ENCODE measurements at regions not wholly inside any gene's neighbourhood (a gene's known extent, or its start where the extent isn't known, plus 50 kb on each side); places are given as distances from the start of the nearest gene placed in this dataset.

DNA sequence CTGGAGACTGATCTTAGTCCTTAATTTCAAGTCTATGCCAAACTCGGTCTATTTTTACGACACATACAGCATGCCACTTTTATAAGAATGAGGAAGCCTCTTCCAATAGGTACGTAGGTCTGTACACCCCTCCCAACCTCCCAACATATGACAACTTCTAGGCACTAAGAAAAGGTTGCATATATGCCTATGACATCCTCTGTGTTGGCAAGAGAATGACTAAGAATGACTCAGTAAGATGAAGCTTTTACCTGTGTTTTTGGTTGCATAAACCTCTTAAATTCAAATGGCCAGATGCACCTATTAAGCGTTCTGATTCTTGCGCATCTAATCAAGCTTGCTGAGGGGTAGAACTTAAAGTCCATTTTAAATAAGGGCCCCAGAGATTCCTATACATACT is 586.4 kb upstream of the ZEB2 start:
- DNase-seq (ENCODE audit: low read depth in 3 of 3), result no peak

GRCh38 chr2:145102706-145103105 is 582.8 kb upstream of the ZEB2 start:
- no peak for DNase-seq (ENCODE audit: low read depth in 3 of 3)

DNA sequence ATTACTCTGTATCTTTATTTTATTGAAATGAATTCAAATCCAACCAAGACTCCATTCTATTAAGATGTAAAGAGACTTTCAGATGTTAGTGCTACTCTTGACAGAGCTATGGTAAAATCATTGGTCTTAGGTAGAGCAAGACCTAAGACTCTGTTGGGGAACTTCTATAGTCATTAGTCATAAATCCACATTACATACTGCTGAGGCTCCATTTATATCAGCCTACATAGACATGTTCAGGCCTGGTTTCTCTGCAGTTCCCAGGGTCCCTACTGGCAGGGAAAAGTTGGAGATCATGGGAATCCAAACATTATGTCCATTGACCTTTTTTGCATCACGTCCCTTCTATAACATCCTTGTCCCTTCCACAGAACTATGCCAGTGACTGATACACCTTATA is 580.4 kb upstream of the ZEB2 start:
- DNase-seq (ENCODE audit: low read depth in 3 of 3), result no peak

GRCh38 chr2:145096582-145096981 is 576.7 kb upstream of the ZEB2 start:
- no peak for DNase-seq (ENCODE audit: low read depth in 3 of 3)

- DNase-seq (ENCODE audit: low read depth in 3 of 3), result no peak
Measured at GRCh38 chr2:145095641-145096435, 575.9 kb upstream of the ZEB2 start.

DNA sequence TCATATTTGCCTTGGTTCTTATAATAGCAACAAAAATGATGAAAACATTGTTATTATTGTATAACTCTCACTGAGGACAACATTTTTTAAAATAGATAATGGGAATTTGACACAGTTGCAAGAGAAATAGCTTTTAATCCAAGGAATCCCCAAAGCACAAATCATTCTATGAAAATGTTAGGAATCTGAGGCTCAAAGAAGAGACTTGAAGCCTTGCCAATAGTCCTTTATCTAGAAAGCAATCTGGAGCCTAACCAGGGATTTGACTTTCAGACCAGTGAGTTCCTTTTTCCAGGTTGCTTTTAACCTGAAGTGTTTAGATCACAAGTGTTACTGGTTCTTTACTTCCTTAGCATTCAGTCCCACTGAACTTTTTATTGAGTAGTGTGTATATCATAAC is 574.5 kb upstream of the ZEB2 start:
- DNase-seq (ENCODE audit: low read depth in 3 of 3), result no peak

GRCh38 chr2:145091967-145092366 is 572.0 kb upstream of the ZEB2 start:
- no peak for DNase-seq (ENCODE audit: low read depth in 3 of 3)

- no peak for DNase-seq (ENCODE audit: low read depth in 3 of 3)
Measured at GRCh38 chr2:145090841-145091761, 571.2 kb upstream of the ZEB2 start.

DNA sequence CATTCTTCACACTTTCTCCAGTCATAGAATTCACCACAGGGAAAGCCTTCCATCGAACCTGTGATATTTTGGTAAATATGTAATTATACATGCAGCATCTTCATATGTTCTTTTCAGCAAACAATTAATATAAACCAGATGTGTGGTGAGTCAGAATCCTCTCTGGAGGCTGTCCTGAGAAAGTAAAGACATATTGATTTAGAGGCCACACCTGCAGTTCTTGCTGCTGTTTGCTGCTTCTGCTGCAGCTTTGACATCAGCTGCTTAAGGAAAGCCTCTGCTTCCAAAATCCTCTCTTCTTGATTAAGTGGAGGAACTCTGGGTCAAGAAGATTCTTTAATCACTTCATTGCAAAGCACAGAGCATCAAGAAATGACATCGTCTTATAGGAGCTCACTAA is 568.8 kb upstream of the ZEB2 start:
- DNase-seq (ENCODE audit: low read depth in 3 of 3), result no peak

DNA sequence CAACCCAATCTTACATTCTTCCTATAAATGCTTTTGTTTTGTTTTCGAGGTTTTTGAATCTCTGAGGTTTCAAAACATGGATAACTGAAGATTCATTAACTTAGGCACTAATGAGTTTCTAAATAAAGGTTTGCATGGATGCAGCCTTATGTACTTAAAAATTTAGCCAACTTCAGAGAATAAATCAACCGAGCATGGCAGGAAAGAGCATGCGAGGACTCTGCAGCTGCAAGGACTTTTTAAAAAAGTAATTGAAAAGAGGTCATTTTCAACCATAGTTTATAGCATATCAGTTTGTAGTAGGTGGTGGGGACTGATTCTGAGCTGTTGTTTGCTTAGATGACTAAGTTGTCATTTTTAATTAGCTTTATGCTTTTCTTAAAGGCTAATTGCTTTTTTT is 567.0 kb upstream of the ZEB2 start:
- DNase-seq (ENCODE audit: low read depth in 3 of 3), result no peak

DNA sequence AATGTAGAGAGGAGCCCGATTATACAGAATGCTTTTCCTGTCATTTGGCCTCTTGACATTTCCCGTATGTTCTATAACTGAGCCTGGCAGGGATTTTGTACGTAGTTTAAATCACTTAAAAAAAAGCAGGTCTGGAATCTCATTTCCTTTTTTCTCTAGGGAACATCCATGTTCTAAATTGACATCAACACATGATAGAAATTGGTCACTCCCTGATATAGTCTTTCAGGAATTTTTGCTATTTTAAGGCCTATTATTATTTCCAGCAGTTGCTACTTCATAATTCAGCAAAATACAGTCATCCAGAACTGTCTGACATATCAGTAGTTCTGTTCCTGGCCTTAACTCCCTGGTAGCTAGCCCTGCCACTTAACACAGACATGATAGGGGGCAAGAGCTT is 565.7 kb upstream of the ZEB2 start:
- no peak for DNase-seq (ENCODE audit: low read depth in 3 of 3)

- no peak for DNase-seq (ENCODE audit: low read depth in 3 of 3)
Measured at GRCh38 chr2:145080426-145080825, 560.5 kb upstream of the ZEB2 start.

DNA sequence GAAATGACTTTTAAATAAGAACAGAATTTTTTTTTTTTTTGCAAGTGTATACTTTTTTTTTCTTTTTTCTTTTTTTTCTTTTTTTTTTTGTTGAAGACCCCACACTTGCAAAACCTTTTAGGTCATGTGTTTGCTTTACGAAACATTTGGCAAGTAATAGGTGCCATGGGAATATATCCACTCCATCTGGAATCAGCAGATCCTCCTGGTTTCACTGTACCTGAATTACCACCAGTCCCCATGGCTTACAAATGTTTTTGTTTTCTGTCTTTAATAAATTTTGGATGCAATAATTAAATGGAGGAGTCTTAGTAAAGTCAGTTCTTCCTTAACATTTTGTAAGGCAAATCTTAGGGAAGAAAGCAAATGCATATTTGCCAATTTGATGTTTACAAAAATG is 559.7 kb upstream of the ZEB2 start:
- DNase-seq (ENCODE audit: low read depth in 3 of 3), result no peak

GRCh38 chr2:145078923-145079322 is 559.0 kb upstream of the ZEB2 start:
- no peak for DNase-seq (ENCODE audit: low read depth in 3 of 3)

GRCh38 chr2:145076085-145076484 is 556.2 kb upstream of the ZEB2 start:
- no peak for DNase-seq (ENCODE audit: low read depth in 3 of 3)

DNA sequence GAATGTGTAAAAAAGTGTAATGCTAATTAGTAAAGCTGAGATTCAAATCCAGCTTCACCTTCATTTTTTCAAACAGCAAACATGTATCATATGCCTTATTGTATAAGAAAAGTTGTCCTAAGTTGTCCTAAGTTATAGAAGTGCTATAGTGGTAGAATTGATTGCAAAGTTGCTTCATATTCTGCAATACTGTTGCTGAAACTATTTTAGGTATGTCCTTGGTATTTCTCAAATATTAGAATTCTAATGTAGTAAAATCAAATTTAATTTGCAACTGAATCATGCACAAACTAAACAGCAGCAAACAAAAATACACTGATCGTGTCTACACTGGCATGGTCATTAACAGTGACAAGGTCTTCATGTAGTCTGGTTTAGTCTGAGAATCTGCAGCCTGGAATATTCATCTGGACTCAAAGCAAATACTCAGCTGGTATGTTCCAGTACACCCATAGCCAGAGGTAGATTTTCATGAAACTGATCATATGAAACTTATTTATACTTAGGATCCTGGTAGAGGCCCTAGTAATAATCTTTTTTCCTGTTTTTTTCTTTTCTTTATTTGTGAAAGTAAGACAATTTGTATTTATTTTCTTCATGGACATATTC is 555.6 kb upstream of the ZEB2 start:
- DNase-seq (ENCODE audit: low read depth in 3 of 3), result no peak

DNA sequence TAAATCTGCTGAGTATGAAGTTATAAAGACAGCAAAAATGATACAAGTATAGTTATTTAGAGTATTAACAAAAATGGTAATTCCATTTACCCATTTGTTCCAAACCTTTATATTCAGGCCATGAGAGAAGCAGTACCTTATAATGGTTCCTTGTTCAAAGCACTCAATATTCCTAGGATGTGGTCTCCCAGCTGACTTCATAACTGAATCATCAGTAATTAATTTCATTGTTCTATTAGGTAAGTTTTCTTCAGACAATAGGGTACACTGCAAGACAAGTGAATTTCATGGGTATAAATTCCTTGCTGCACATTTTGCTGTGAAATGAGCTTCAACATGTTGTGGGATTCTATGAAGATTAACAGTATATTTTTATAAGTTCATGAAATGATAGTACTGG is 550.8 kb upstream of the ZEB2 start:
- DNase-seq (ENCODE audit: low read depth in 3 of 3), result no peak

DNA sequence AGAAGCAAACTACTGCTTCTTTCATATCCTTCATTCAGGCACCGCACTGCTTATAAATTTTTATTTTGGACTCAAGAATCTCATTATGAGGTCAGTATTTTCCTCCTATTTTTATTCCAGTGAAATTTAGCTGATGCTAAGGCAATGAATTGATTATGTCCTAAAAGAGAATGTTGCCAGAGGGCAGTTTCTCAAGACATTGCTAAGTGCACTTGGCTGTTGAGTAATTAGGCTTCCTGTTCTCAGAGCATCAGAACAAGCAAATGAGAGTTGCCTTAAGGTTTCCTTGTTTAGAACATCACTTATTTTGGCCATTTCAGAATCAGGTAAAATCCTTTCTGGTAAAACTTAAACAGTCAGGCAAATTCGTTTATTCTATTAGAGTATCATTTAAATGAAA is 548.6 kb upstream of the ZEB2 start:
- no peak for DNase-seq (ENCODE audit: low read depth in 3 of 3)

GRCh38 chr2:145067549-145068030 is 547.7 kb upstream of the ZEB2 start:
- no peak for DNase-seq (ENCODE audit: low read depth in 3 of 3)

- no peak for DNase-seq (ENCODE audit: low read depth in 3 of 3)
Measured at GRCh38 chr2:145066856-145067548, 547.1 kb upstream of the ZEB2 start.

DNA sequence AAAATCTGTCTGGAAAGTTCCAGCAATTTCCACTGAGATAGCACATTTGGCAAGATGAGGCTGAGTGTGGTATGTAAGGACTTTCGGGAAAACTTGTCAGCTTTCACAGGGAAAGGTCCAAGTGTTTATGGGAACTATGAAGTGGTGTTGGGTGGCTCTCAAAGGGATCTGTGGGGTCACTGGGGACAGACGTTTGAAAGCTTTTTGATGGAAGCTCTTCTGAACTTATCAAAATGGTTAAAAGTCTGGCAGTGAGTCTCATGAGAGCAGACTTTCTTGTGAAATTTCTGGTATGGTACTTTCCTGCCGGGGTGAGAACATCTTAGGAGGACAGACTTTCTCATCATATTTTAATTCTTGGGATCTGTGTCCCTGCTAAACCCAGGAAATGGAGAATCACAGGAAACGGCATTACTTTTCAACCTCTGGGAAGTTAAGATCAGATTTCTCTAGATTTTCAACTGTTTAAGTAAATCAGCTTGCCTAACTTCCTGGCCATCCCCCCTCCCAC is 546.3 kb upstream of the ZEB2 start:
- DNase-seq (ENCODE audit: low read depth in 3 of 3), result no peak

DNA sequence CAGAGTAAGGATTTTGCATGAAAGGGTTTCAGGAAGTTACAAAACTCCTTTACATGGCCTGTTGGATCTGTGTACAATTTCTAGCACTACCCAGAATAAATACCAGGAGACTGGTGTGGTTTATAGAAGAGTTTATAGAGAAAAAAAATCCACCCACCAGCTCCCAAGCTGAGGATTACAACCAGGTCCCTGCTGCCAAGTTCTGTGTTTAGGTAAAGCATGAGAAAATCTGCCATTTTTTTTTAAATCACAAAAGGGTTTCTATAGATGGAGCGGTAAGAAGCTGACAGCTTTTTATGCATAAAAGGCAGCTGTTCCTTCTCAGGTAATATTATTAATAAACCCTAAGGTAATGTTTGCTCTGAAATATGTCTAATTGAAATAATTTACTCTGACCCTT is 545.4 kb upstream of the ZEB2 start:
- no peak for DNase-seq (ENCODE audit: low read depth in 3 of 3)
